H1 (cell line): ENCODE measurements at regions not wholly inside any gene's neighbourhood (a gene's known extent, or its start where the extent isn't known, plus 50 kb on each side); places are given as distances from the start of the nearest gene placed in this dataset.

Experiments
- EP300 ChIP-seq, 2 experiments: IDR thresholded peaks; 1 replicate in 1 of 2; 2 replicates in 1 of 2; pipeline ENCODE4 v1.6.1; 2011 to 2012; ENCODE audit warnings: low read depth in 2 of 2, low read length in 2 of 2, mild to moderate bottlenecking in 2 of 2, borderline replicate concordance in 1 of 2, inconsistent platforms in 1 of 2, moderate library complexity in 1 of 2
- TAF1 ChIP-seq: IDR thresholded peaks from 2 replicates; pipeline ENCODE4 v1.6.1; 2011; ENCODE audit warnings: mild to moderate bottlenecking, low read depth, low read length
- TF ChIP-seq, protein P1 (sequence below): IDR thresholded peaks from 2 replicates; pipeline ENCODE4 v1.6.1; 2011; ENCODE audit warnings: low read depth, mild to moderate bottlenecking, low read length; ENCODE audit not compliant: insufficient read depth

GRCh38 chr9:119868694-119869093, 499.5 kb upstream of the BRINP1 start (continued):
- TF ChIP-seq, protein P1, sequence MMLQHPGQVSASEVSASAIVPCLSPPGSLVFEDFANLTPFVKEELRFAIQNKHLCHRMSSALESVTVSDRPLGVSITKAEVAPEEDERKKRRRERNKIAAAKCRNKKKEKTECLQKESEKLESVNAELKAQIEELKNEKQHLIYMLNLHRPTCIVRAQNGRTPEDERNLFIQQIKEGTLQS = no peak
- TF ChIP-seq TAF1 = no peak
- TF ChIP-seq EP300 (IDR thresholded peaks at IDR 0.05; ENCODE audit: borderline replicate concordance in 1 of 2, low read depth in 2 of 2, low read length in 2 of 2) = no peak
